ENCODE measurements at regions not wholly inside any gene's neighbourhood (a gene's known extent, or its start where the extent isn't known, plus 50 kb on each side); places are given as distances from the start of the nearest gene placed in this dataset.
"Not testable (repeated sequence)": the region's sequence is repeated elsewhere in the genome, so short reads cannot be mapped to it uniquely, and the experiment has no call there.

DNA sequence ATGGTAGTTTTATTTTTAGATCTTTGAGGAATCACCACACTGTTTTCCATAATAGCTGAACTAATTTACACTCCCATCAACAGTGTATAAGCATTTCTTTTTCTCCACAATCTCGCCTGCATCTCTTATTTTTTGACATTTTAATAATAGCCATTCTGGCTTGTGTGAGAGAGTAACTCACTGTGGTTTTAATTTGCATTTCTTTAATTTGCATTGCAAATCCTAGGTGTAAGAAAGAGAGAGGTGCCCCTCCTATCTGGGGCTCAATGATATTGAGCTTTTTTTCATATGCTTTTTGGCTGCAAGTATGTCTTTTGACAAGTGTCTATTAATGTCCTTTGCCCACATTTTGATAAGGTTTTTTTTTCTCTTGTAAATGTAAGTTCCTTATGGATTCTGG lies 106.3 kb upstream of the SLC27A6 start:
- H3K4me3 ChIP-seq: no peak overlapping the region
- peaks cover 0 to 6% (median 0%) of the 10 kb centered on the region in 12 donors for H3K9me3 ChIP-seq
- H3K27me3 ChIP-seq: no peaks in the 10 kb centered on the region
- no peaks in the 10 kb centered on the region for H3K4me1 ChIP-seq
- no peak for TF ChIP-seq POLR2A (IDR thresholded peaks at IDR 0.05)
- TF ChIP-seq, protein P1, sequence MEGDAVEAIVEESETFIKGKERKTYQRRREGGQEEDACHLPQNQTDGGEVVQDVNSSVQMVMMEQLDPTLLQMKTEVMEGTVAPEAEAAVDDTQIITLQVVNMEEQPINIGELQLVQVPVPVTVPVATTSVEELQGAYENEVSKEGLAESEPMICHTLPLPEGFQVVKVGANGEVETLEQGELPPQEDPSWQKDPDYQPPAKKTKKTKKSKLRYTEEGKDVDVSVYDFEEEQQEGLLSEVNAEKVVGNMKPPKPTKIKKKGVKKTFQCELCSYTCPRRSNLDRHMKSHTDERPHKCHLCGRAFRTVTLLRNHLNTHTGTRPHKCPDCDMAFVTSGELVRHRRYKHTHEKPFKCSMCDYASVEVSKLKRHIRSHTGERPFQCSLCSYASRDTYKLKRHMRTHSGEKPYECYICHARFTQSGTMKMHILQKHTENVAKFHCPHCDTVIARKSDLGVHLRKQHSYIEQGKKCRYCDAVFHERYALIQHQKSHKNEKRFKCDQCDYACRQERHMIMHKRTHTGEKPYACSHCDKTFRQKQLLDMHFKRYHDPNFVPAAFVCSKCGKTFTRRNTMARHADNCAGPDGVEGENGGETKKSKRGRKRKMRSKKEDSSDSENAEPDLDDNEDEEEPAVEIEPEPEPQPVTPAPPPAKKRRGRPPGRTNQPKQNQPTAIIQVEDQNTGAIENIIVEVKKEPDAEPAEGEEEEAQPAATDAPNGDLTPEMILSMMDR (IDR thresholded peaks at IDR 0.05): no peak
- DNase-seq (no peak), ATAC-seq (no peak)
- H3K36me3 ChIP-seq: no peaks in the 10 kb centered on the region
- intact Hi-C loops (cut with DNase I): no loop called here
- no peak overlapping the region for H3K27ac ChIP-seq
- 74 to 89% (median 80%) methylated on average over 1 of the region's 1 CpG for WGBS, 4 donors

- DNase-seq; H3K4me3 ChIP-seq; H3K27me3 ChIP-seq; H3K36me3 ChIP-seq; intact Hi-C loops (cut with DNase I); H3K27ac ChIP-seq; H3K9me3 ChIP-seq; ATAC-seq; H3K4me1 ChIP-seq: not testable (repeated sequence)
- 93 to 96% (median 95%) methylated on average over 22 of the region's 22 CpGs for WGBS, 4 donors
Observed at GRCh38 chr5:128861155-128861554, 104.1 kb upstream of the SLC27A6 start.

- Histone ChIP-seq H3K36me3 (no peaks in the 10 kb centered on the region), H3K4me1 (peaks cover 0 to 6% (median 0%) of the 10 kb centered on the region in 12 donors), H3K27ac (no peak overlapping the region), H3K4me3 (no peak overlapping the region), H3K9me3 (no peaks in the 10 kb centered on the region), H3K27me3 (no peaks in the 10 kb centered on the region)
- 57 to 68% (median 63%) methylated on average over 1 of the region's 1 CpG for WGBS, 4 donors
- intact Hi-C loops (cut with DNase I): no loop called here
- DNase-seq (no peak), ATAC-seq (no peak)
- TF ChIP-seq, protein P1 (IDR thresholded peaks at IDR 0.05): no peak
- no peak for TF ChIP-seq POLR2A (IDR thresholded peaks at IDR 0.05)
Observed at GRCh38 chr5:128869970-128870369, 95.3 kb upstream of the SLC27A6 start.

- WGBS, 4 donors: 76 to 80% (median 77%) methylated on average over 5 of the region's 5 CpGs
- Histone ChIP-seq H3K27me3 (no peaks in the 10 kb centered on the region), H3K9me3 (no peaks in the 10 kb centered on the region), H3K36me3 (no peaks in the 10 kb centered on the region), H3K4me1 (peaks cover 0 to 6% (median 0%) of the 10 kb centered on the region in 12 donors), H3K4me3 (no peak overlapping the region), H3K27ac (no peak overlapping the region)
- ATAC-seq (no peak), DNase-seq (no peak)
- intact Hi-C loops (cut with DNase I): no loop called here
- TF ChIP-seq, protein P1 (IDR thresholded peaks at IDR 0.05): no peak
- TF ChIP-seq POLR2A (IDR thresholded peaks at IDR 0.05): no peak
Observed at GRCh38 chr5:128870373-128870772, 94.9 kb upstream of the SLC27A6 start.

- H3K4me1 ChIP-seq: peaks cover 0 to 6% (median 0%) of the 10 kb centered on the region in 12 donors
- intact Hi-C loops (cut with DNase I): no loop called here
- H3K27me3 ChIP-seq: no peaks in the 10 kb centered on the region
- TF ChIP-seq, protein P1 (IDR thresholded peaks at IDR 0.05): no peak
- DNase-seq (no peak), ATAC-seq (no peak)
- H3K27ac ChIP-seq: no peak overlapping the region
- no peak overlapping the region for H3K4me3 ChIP-seq
- 74 to 87% (median 82%) methylated on average over 3 of the region's 3 CpGs for WGBS, 4 donors
- H3K9me3 ChIP-seq: no peaks in the 10 kb centered on the region
- H3K36me3 ChIP-seq: no peaks in the 10 kb centered on the region
Observed at GRCh38 chr5:128870923-128871322, 94.4 kb upstream of the SLC27A6 start.

All from heart left ventricle (tissue), 16 donors.